ENCODE measurements at regions not wholly inside any gene's neighbourhood (a gene's known extent, or its start where the extent isn't known, plus 50 kb on each side); places are given as distances from the start of the nearest gene placed in this dataset.

DNA sequence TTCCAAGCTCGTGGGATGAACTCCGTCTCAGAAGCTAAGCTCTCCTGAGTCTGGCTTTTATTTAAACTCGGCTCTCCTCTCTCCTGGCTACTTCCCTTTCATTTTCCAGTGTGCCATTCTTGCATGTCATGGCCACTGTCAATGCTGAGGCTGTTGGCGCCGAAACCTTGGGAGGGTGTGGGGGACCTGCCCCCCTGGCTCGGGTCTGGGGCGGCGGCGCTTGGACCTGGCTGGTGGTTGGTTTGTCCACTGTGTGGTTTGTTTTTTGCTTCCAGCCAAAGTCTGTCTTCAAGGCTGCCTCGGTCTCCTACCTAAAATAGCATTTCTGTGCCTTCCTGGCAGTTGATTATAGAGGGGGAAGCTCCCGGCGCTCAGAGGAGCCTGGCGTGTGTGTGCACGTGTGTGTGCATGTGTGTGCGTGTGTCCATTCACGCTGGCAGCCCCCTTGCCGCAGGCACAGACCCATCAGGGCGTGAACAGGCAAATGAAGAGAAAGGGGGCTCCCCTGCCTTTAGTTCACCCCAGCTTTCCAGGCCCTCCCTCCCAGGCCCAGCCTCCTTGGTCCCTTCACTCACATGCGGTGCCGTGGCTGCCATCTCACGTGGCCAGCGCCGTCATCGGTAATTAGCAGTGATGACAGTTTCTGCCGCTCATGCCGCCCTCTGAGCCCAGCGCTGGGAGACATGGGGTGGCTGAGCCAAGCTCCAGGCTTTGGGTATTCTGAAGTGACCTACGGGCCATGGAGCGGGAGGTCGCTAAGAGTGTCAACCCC is 179.9 kb downstream of the SEC14L1 start:
- no peaks in the 10 kb centered on the region for H3K9me3 ChIP-seq
- peak overlapping the region; percentile 97 for H3K27ac ChIP-seq
- TF ChIP-seq POLR2AphosphoS5 (IDR thresholded peaks at IDR 0.05; ENCODE audit: insufficient read depth in 1 of 2, low read depth in 1 of 2) = peak in 1 of 2 donors; percentile 75
- TF ChIP-seq, protein P1, sequence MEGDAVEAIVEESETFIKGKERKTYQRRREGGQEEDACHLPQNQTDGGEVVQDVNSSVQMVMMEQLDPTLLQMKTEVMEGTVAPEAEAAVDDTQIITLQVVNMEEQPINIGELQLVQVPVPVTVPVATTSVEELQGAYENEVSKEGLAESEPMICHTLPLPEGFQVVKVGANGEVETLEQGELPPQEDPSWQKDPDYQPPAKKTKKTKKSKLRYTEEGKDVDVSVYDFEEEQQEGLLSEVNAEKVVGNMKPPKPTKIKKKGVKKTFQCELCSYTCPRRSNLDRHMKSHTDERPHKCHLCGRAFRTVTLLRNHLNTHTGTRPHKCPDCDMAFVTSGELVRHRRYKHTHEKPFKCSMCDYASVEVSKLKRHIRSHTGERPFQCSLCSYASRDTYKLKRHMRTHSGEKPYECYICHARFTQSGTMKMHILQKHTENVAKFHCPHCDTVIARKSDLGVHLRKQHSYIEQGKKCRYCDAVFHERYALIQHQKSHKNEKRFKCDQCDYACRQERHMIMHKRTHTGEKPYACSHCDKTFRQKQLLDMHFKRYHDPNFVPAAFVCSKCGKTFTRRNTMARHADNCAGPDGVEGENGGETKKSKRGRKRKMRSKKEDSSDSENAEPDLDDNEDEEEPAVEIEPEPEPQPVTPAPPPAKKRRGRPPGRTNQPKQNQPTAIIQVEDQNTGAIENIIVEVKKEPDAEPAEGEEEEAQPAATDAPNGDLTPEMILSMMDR (IDR thresholded peaks at IDR 0.05) = no peak
- intact Hi-C loops (cut with DNase I) = no loop called here
- H3K4me1 ChIP-seq = peaks cover 81% of the 10 kb centered on the region
- peak overlapping the region; percentile 55 to 59 for H3K4me3 ChIP-seq
- no peak for DNase-seq (ENCODE audit: extremely low spot score in 2 of 2)
- H3K36me3 ChIP-seq = no peaks in the 10 kb centered on the region
- H3K27me3 ChIP-seq = no peaks in the 10 kb centered on the region

DNA sequence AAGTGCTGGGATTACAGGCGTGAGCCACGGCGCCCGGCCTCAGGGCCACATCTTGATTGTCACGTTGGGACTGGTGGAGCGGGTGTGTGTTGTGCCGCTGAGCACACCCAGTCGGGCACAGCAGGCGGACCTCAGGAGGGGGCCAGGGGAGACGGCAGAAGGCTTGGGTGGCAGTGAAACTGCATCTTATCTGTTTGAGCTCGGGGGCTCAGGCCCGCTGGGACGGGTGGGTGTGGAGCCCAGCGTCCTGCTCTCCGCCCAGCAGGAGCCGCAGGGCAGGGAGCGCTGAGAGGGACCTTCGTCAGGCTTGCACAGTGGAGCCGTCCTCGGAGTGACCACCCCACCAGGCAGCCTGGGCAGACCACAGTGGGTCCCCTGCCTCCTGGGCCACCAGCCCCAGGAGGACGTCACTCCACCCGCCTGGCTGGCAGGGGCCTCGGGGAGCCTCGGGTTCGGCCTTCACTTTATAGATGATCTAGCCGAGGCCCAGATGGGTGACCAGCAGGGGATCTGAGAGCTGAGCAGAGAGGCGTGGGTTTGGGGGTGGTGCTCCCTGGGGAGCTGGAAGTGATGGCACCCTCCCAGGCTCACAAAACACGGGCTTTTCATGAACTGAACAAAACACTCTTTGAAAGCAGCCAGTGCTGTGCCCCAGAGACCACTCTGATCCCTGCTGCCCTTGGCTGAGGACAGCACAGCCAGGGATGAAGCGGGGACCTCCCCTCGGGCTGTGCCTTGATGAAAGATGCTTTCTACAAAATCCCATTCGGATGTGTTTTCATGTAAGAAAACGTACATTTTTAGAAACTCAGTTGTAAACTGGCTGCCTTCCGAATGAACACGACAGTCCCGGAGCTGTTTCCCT is 181.1 kb downstream of the SEC14L1 start:
- Histone ChIP-seq H3K27ac (peak overlapping the region; percentile 97), H3K9me3 (no peaks in the 10 kb centered on the region), H3K27me3 (no peaks in the 10 kb centered on the region), H3K36me3 (no peaks in the 10 kb centered on the region), H3K4me1 (peaks cover 79% of the 10 kb centered on the region), H3K4me3 (peak overlapping the region; percentile 55 to 59)
- intact Hi-C loops (cut with DNase I) = no loop called here
- TF ChIP-seq POLR2A (IDR thresholded peaks at IDR 0.05) = no peak
- TF ChIP-seq POLR2AphosphoS5 (IDR thresholded peaks at IDR 0.05; ENCODE audit: insufficient read depth in 1 of 2, low read depth in 1 of 2) = no peak
- TF ChIP-seq, protein P1 (IDR thresholded peaks at IDR 0.05) = no peak
- peak in 1 of 2 donors; percentile 89 for DNase-seq (ENCODE audit: extremely low spot score in 2 of 2)

DNA sequence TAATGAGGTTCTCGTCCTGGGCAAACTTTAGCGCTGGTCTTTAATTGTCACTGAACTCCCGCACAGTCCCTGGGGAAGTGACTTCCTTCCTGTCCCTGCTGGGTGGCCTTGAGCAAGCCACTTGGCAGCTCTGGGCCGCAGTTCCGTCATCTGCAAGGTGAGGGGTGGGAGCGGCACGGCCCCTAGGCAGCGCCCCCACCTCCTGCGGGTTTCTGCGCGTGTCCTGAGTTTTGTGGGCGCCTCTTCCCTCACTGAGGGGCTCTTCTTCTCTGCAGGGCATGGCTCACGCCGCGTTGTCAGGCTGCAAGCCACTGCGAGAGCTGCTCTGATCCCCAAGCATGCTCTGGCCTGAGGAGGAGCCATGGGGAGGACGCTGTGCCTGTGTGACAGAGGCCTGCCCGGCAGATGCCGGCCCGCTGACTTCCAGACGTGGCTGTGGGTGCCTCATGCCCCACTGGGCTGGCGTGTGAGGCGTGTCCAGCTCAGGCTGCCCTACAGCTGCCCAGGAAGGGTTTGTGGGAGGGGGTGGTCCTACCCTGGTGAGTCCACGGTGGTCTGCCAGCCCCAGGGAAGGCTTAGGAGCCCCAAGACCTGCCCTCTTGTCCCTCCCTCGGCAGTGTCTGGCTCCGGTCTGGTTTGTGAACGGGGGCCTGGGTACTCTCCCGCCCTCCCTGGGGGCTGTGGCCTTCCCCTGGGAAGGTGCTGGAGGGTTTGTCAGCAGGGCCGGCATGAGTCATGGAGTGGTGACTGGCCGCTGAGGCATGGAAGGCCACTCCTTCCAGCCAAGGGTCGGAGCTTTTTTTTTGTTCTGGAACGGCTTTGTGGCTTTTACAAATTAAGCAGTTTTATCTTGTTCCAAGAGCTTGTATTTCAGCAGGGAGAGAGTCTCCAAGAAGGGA is 182.0 kb downstream of the SEC14L1 start:
- peak; percentile 91 to 97 for TF ChIP-seq POLR2AphosphoS5 (IDR thresholded peaks at IDR 0.05; ENCODE audit: insufficient read depth in 1 of 2, low read depth in 1 of 2)
- TF ChIP-seq, protein P1 (IDR thresholded peaks at IDR 0.05) = no peak
- peak in 1 of 2 donors; percentile 46 for TF ChIP-seq POLR2A (IDR thresholded peaks at IDR 0.05)
- intact Hi-C loops (cut with DNase I) = no loop called here
- H3K36me3 ChIP-seq = no peaks in the 10 kb centered on the region
- H3K9me3 ChIP-seq = no peaks in the 10 kb centered on the region
- H3K4me3 ChIP-seq = peak overlapping the region; percentile 41 to 55
- H3K4me1 ChIP-seq = peaks cover 79% of the 10 kb centered on the region
- no peaks in the 10 kb centered on the region for H3K27me3 ChIP-seq
- DNase-seq (ENCODE audit: extremely low spot score in 2 of 2) = peak in 1 of 2 donors; percentile 97
- H3K27ac ChIP-seq = peak overlapping the region; percentile 97

DNA sequence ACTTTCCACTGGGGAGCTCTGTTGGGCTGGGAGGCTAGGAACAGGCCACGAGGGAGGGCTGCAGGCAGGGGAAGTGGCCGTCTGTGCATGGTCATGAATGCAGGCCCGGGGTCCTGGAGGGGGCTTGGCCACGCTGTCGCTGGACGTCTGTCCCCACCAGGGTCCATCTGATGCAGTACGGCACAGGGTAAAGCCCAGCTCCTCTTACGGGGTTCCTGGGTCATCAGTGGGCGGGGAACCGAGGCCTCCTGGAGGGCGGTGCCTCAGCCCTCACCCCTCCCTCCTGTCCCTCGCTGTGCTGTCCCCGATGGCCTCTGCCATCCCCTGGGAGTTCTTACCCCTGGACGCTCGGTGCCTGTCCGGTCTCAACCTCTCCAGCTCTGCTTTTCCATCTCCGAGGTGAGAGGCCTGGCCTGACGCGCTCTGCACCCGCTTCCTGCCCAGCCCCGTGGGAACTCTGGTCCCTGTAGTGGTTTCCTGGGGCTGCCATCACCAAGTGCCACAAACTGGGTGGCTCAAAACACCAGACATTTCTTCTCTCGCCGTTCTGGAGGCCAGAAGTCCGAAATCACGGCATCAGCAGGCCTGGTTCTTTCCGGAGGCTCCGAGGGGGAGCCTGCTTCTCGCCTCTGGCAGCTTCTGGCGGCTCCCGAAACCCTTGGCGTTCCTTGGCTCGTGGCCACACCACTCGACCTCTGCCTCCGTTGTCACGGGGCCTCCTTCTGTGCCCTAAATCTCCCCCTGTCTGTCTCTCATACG is 182.8 kb downstream of the SEC14L1 start:
- intact Hi-C loops (cut with DNase I) = no loop called here
- DNase-seq (ENCODE audit: extremely low spot score in 2 of 2) = no peak
- H3K4me1 ChIP-seq = peaks cover 71% of the 10 kb centered on the region
- no peaks in the 10 kb centered on the region for H3K36me3 ChIP-seq
- H3K9me3 ChIP-seq = no peaks in the 10 kb centered on the region
- TF ChIP-seq POLR2AphosphoS5 (IDR thresholded peaks at IDR 0.05; ENCODE audit: insufficient read depth in 1 of 2, low read depth in 1 of 2) = no peak
- TF ChIP-seq, protein P1 (IDR thresholded peaks at IDR 0.05) = no peak
- no peak for TF ChIP-seq POLR2A (IDR thresholded peaks at IDR 0.05)
- H3K27ac ChIP-seq = peak overlapping the region; percentile 97
- peak overlapping the region; percentile 21 to 41 for H3K4me3 ChIP-seq
- H3K27me3 ChIP-seq = no peaks in the 10 kb centered on the region

Measured in vagina (tissue), 2 donors.